Prostate gland (tissue), 2 donors: ENCODE measurements at regions not wholly inside any gene's neighbourhood (a gene's known extent, or its start where the extent isn't known, plus 50 kb on each side); places are given as distances from the start of the nearest gene placed in this dataset.

Experiments
- POLR2AphosphoS5 ChIP-seq: sonication (generic); formaldehyde crosslinking; IDR thresholded peaks from one replicate; pipeline ENCODE4 v1.6.1; 2017; ENCODE audit warnings: antibody characterized with exemption
- TF ChIP-seq, protein P1 (sequence below), 4 experiments: fragments of 200-600 bp in 2 of 4; fragments of 450-650 bp in 2 of 4; sonication (generic) in 2 of 4; IDR thresholded peaks; 1 replicate in 3 of 4; 2 replicates in 1 of 4; pipeline ENCODE4 v1.5.1; 2016 to 2019; ENCODE audit warnings: antibody characterized with exemption in 4 of 4, mild to moderate bottlenecking in 2 of 4, moderate library complexity in 2 of 4

DNA sequence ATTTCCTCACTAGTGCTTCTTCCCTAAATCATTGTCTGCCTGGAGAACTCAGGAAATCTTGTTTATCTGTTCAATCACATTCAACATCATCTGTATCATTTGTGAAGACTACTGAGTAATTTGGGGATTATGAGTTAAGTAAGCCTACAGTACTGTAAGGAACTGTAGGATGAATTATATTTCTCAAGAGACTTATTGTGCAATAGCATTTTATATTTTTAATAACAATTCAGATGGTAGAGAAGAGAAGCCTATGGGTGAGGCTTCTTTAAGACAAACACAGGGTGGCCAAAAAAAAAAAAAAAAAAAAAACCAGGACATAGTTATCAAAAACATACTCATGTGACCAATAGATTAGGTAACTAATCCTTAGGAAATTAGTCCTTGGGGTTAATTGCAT, 282.7 kb downstream of the FAM181B start:
- TF ChIP-seq POLR2AphosphoS5, result no peak
- TF ChIP-seq, protein P1, sequence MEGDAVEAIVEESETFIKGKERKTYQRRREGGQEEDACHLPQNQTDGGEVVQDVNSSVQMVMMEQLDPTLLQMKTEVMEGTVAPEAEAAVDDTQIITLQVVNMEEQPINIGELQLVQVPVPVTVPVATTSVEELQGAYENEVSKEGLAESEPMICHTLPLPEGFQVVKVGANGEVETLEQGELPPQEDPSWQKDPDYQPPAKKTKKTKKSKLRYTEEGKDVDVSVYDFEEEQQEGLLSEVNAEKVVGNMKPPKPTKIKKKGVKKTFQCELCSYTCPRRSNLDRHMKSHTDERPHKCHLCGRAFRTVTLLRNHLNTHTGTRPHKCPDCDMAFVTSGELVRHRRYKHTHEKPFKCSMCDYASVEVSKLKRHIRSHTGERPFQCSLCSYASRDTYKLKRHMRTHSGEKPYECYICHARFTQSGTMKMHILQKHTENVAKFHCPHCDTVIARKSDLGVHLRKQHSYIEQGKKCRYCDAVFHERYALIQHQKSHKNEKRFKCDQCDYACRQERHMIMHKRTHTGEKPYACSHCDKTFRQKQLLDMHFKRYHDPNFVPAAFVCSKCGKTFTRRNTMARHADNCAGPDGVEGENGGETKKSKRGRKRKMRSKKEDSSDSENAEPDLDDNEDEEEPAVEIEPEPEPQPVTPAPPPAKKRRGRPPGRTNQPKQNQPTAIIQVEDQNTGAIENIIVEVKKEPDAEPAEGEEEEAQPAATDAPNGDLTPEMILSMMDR (IDR thresholded peaks at IDR 0.05), result no peak
